Tibial artery (tissue), 4 donors: ENCODE measurements at regions not wholly inside any gene's neighbourhood (a gene's known extent, or its start where the extent isn't known, plus 50 kb on each side); places are given as distances from the start of the nearest gene placed in this dataset.

Experiments used
- DNase-seq, 2 donors: peaks; one replicate each; pipeline ENCODE4 v3.0.0-alpha.2; 2019
- H3K27ac ChIP-seq, 2 donors: fragments of 200-600 bp; sonication (generic) in 1 of 2; 1 replicate in 1 of 2; 2 replicates in 1 of 2; pipeline ENCODE4 v1.5.1; 2018 to 2019; ENCODE audit warnings: mild to moderate bottlenecking in 1 of 2
- H3K27me3 ChIP-seq, 2 donors: fragments of 200-600 bp; sonication (generic) in 1 of 2; one replicate each; pipeline versions ENCODE4 v1.5.1 to v1.6.0; 2016 to 2019
- H3K36me3 ChIP-seq, 3 donors: fragments of 200-600 bp; sonication (generic) in 2 of 3; one replicate each; pipeline ENCODE4 v1.5.1; 2016 to 2019; ENCODE audit warnings: mild to moderate bottlenecking in 2 of 3
- H3K4me1 ChIP-seq, 4 donors: fragments of 200-600 bp; sonication (generic) in 2 of 4; 1 replicate in 3 of 4; 2 replicates in 1 of 4; pipeline ENCODE4 v1.5.1; 2016 to 2019
- H3K4me3 ChIP-seq, 2 donors: fragments of 200-600 bp; sonication (generic) in 1 of 2; 1 replicate in 1 of 2; 2 replicates in 1 of 2; pipeline ENCODE4 v1.5.1; 2018 to 2019; ENCODE audit warnings: mild to moderate bottlenecking in 2 of 2
- H3K9me3 ChIP-seq, 3 donors: fragments of 200-600 bp; sonication (generic) in 1 of 3; one replicate each; pipeline ENCODE4 v1.5.1; 2016 to 2019
- CTCF ChIP-seq, 2 experiments: fragments of 200-600 bp in 1 of 2; fragments of 450-650 bp in 1 of 2; IDR thresholded peaks; one replicate each; pipeline ENCODE4 v1.5.1; 2017 to 2019; ENCODE audit warnings: antibody characterized with exemption in 2 of 2, mild to moderate bottlenecking in 1 of 2, moderate library complexity in 1 of 2
- intact Hi-C: fragments of 100-400 bp; cut with DNase I; formaldehyde crosslinking; loops from one replicate; pipeline ENCODE4 v1.15.0; 2023; ENCODE audit warnings: low total_unique reads

- intact Hi-C loops: no loop called here
- H3K27me3 ChIP-seq: no peaks in the 10 kb centered on the region
- TF ChIP-seq CTCF (IDR thresholded peaks at IDR 0.05): no peak
- no peaks in the 10 kb centered on the region for H3K9me3 ChIP-seq
- H3K4me1 ChIP-seq: peaks cover 0 to 14% (median 9%) of the 10 kb centered on the region in 4 donors
- H3K27ac ChIP-seq: no peak overlapping the region
- no peak for DNase-seq
- no peaks in the 10 kb centered on the region for H3K36me3 ChIP-seq
- H3K4me3 ChIP-seq: no peak overlapping the region
Measured at GRCh38 chr3:10695595-10696285, 120.3 kb upstream of the SLC6A11 start.

- TF ChIP-seq CTCF (IDR thresholded peaks at IDR 0.05): no peak
- H3K4me1 ChIP-seq: peaks cover 0 to 14% (median 9%) of the 10 kb centered on the region in 4 donors
- no peaks in the 10 kb centered on the region for H3K36me3 ChIP-seq
- H3K27me3 ChIP-seq: peaks cover 0 to 11% of the 10 kb centered on the region in 2 donors
- intact Hi-C loops: no loop called here
- no peaks in the 10 kb centered on the region for H3K9me3 ChIP-seq
- no peak overlapping the region for H3K4me3 ChIP-seq
- DNase-seq: no peak
- no peak overlapping the region for H3K27ac ChIP-seq
Measured at GRCh38 chr3:10697918-10698317, 118.1 kb upstream of the SLC6A11 start.

GRCh38 chr3:10700821-10701220, 115.2 kb upstream of the SLC6A11 start:
- no peak for TF ChIP-seq CTCF (IDR thresholded peaks at IDR 0.05)
- no peak for DNase-seq
- Histone ChIP-seq H3K36me3 (no peaks in the 10 kb centered on the region), H3K4me1 (peaks cover 0 to 9% (median 8%) of the 10 kb centered on the region in 4 donors), H3K27me3 (peaks cover 0 to 36% of the 10 kb centered on the region in 2 donors), H3K27ac (no peak overlapping the region), H3K9me3 (no peaks in the 10 kb centered on the region), H3K4me3 (no peak overlapping the region)
- intact Hi-C loops: no loop called here

GRCh38 chr3:10702961-10703740, 112.9 kb upstream of the SLC6A11 start:
- H3K27ac ChIP-seq: no peak overlapping the region
- H3K4me1 ChIP-seq: peaks cover 0 to 12% (median 8%) of the 10 kb centered on the region in 4 donors
- peaks cover 0 to 57% of the 10 kb centered on the region in 2 donors for H3K27me3 ChIP-seq
- no peak for TF ChIP-seq CTCF (IDR thresholded peaks at IDR 0.05)
- H3K9me3 ChIP-seq: no peaks in the 10 kb centered on the region
- H3K36me3 ChIP-seq: no peaks in the 10 kb centered on the region
- no peak for DNase-seq
- intact Hi-C loops: no loop called here
- no peak overlapping the region for H3K4me3 ChIP-seq

- H3K4me1 ChIP-seq: peaks cover 0 to 15% (median 8%) of the 10 kb centered on the region in 4 donors
- H3K4me3 ChIP-seq: no peak overlapping the region
- intact Hi-C loops: no loop called here
- no peak overlapping the region for H3K27ac ChIP-seq
- H3K9me3 ChIP-seq: no peaks in the 10 kb centered on the region
- peaks cover 0 to 64% of the 10 kb centered on the region in 2 donors for H3K27me3 ChIP-seq
- DNase-seq: no peak
- TF ChIP-seq CTCF (IDR thresholded peaks at IDR 0.05): no peak
- no peaks in the 10 kb centered on the region for H3K36me3 ChIP-seq
Measured at GRCh38 chr3:10703875-10704274, 112.2 kb upstream of the SLC6A11 start.
